NCI-H510A (cell line): ENCODE measurements at regions not wholly inside any gene's neighbourhood (a gene's known extent, or its start where the extent isn't known, plus 50 kb on each side); places are given as distances from the start of the nearest gene placed in this dataset.
"Not testable (repeated sequence)": the region's sequence is repeated elsewhere in the genome, so short reads cannot be mapped to it uniquely, and the experiment has no call there.

ENCODE experiments used
- DNase-seq: peaks from one replicate; lab custom pipeline; 2025; lab: John Stamatoyannopoulos, UW

- DNase-seq = peak; percentile 62
Measured at GRCh38 chr18:57881818-57882413, 78.8 kb upstream of the ATP8B1 start.

GRCh38 chr18:57879924-57880323 lies 76.8 kb upstream of the ATP8B1 start:
- not testable (repeated sequence) for DNase-seq

- DNase-seq = no peak
Measured at GRCh38 chr18:57869221-57869620, 66.1 kb upstream of the ATP8B1 start.

- DNase-seq = no peak
Measured at GRCh38 chr18:57866355-57866754, 63.2 kb upstream of the ATP8B1 start.

GRCh38 chr18:57864615-57865121 lies 61.6 kb upstream of the ATP8B1 start:
- no peak for DNase-seq

- DNase-seq = no peak
Measured at GRCh38 chr18:57863706-57864105, 60.6 kb upstream of the ATP8B1 start.

DNA sequence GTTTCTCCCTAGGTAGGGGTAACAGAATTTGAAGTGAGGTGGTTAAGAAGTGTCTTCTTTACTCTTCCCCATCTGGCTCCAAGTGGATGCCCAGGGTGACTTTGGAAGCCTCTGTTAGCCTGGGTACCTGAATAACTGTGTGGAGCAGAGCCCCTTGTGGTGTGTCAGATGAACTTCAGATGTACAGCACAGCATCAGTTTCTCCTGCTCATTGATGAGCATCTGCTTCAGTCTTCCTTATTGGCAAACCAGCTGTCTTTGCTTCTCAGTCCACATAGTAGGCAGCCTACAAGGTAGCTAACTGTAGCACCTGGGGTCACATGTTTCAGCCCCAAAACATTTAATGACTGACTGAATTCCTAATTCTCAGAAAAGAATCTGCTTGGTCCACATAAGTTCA lies 56.2 kb upstream of the ATP8B1 start:
- no peak for DNase-seq

- no peak for DNase-seq
Measured at GRCh38 chr18:57856557-57857280, 53.6 kb upstream of the ATP8B1 start.

DNA sequence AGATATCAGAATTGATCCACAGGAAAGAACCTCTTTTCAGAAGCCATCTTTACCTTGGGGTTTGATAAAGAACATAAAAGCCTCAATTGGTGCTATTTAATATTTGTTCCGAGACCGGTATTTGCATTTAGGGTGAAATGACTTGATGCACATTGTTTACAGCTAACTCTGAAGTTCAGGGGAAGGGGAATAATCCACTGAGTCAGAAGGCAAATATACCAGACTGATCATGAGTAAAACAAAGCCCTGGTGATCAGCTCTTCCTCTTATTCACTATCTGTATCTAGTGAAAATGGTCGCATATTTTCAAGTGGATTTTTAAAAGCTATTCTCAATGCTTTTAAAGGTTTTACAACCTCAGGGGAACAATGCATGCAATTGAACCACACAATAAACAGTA lies 53.0 kb upstream of the ATP8B1 start:
- no peak for DNase-seq

DNA sequence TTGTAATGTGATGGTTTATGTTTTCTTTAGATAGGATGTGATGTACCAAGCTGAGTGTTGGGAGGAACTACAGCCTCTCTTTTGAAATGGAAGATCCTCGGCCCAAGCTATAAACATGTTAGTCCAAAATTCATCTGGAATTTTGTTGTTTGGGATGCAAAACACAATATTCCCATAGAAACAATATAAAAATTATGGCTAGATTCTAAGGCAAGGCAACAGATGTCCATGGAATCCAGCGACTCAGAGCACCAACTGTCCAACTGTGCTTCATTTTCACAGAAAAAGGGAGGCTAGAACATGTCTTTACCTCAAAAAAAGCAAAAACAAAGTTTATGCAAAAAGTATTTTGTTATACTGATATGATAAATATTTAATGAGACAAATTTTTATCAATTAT lies 52.4 kb upstream of the ATP8B1 start:
- no peak for DNase-seq

DNA sequence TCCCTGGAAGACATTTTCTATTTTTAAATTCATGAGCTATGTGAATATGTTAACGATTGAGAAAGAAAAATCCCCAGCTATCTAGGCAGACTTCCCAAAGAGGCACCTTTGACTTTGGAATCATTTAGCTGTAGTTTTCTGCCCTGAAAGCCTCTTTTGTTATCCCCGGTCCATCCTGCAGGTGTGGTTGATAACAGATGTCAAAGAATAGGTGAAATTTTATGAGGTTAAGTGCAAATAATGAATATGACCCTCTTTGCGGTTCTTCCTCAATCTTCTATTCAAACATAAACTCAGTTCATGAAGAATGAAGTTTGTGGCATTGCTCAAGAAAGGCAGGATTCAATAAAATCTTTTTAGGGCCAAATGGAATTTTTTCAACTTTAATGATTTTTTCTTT lies 51.6 kb upstream of the ATP8B1 start:
- no peak for DNase-seq

DNA sequence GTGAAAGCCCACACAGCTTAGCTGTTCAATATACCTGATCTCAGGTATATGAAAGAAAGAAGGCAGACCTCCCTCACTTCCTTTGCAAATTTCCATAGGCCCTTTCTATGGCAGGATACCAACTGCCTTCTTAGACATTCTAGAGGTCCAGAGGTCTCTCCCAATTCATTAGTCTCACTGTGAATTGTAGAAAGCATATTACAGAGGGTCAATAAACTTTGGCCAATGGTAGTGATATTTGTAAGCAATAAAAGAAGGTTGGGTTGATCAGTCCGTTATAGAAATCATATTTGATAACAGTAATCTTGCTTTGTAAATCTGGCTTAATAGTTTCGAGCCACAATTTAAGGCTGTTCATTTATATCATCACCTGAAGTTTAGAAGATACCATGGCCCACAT lies 50.7 kb upstream of the ATP8B1 start:
- no peak for DNase-seq

DNA sequence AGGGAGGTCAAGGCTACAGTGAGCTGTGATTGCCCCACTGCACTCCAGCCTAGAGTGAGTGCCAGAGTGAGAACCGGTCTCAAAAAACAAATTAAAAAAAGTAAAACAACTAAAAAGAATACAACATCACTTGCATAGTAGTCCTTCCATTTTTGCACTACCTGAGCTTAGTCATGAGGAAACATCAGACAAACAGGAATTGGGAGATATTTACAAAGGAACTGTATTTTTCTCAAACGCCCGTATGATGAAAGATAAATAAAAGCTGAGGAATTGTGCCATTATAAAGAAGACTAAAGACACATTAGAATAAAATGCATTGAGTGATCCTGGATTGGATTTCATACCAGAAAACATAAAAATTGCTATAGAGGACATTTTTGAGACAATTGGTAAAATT lies 50.0 kb upstream of the ATP8B1 start:
- DNase-seq = no peak
